ENCODE measurements at regions not wholly inside any gene's neighbourhood (a gene's known extent, or its start where the extent isn't known, plus 50 kb on each side); places are given as distances from the start of the nearest gene placed in this dataset.

GRCh38 chr3:184450547-184450946, 70.7 kb downstream of the CHRD start:
- no peaks in the 10 kb centered on the region for H3K27me3 ChIP-seq (ENCODE audit: insufficient read depth, low read depth)
- H4K20me1 ChIP-seq (ENCODE audit: insufficient read depth) = no peaks in the 10 kb centered on the region
- POLR2A ChIA-PET (ENCODE audit: unreplicated experiment) = no interaction called here
- peaks cover 24% of the 10 kb centered on the region for H3F3A ChIP-seq (ENCODE audit: insufficient read depth, low read depth)
- no peaks in the 10 kb centered on the region for H3K79me2 ChIP-seq (ENCODE audit: low read depth)
- no peak overlapping the region for H2AFZ ChIP-seq
- no peak overlapping the region for H3K4me2 ChIP-seq
- TF ChIP-seq CTCF (conservative IDR thresholded peaks at IDR 0.05) = no peak
- H3K4me1 ChIP-seq (replicated peaks; ENCODE audit: insufficient read depth) = peaks cover 27% of the 10 kb centered on the region
- CTCF ChIA-PET = no interaction called here
- peak in 1 of 2 experiments; percentile 23 for DNase-seq
- H3K4me3 ChIP-seq = no peak overlapping the region
- H3K36me3 ChIP-seq (ENCODE audit: low read depth) = no peaks in the 10 kb centered on the region
- H3K9me2 ChIP-seq (ENCODE audit: insufficient read depth) = no peaks in the 10 kb centered on the region
- no peak overlapping the region for H3K27ac ChIP-seq
- H3K9me3 ChIP-seq (ENCODE audit: insufficient read depth, low read depth) = no peaks in the 10 kb centered on the region
- no TSS peak for BruUV-seq (replicated peaks)
- intact Hi-C loops (cut with micrococcal nuclease; ENCODE audit: unreplicated experiment) = no loop called here

- Histone ChIP-seq H3K79me2 (ENCODE audit: low read depth) (no peaks in the 10 kb centered on the region), H4K20me1 (ENCODE audit: insufficient read depth) (no peaks in the 10 kb centered on the region), H3K9me3 (ENCODE audit: insufficient read depth, low read depth) (no peaks in the 10 kb centered on the region), H2AFZ (no peak overlapping the region), H3K27me3 (ENCODE audit: insufficient read depth, low read depth) (no peaks in the 10 kb centered on the region), H3K4me2 (no peak overlapping the region), H3F3A (ENCODE audit: insufficient read depth, low read depth) (peaks cover 18% of the 10 kb centered on the region), H3K27ac (no peak overlapping the region), H3K4me3 (no peak overlapping the region), H3K4me1 (replicated peaks; ENCODE audit: insufficient read depth) (peaks cover 15% of the 10 kb centered on the region), H3K36me3 (ENCODE audit: low read depth) (no peaks in the 10 kb centered on the region), H3K9me2 (ENCODE audit: insufficient read depth) (no peaks in the 10 kb centered on the region)
- no peak for TF ChIP-seq EZH2 (IDR thresholded peaks at IDR 0.05; ENCODE audit: low read depth)
- no peak for TF ChIP-seq CTCF (conservative IDR thresholded peaks at IDR 0.05)
- intact Hi-C loops (cut with micrococcal nuclease; ENCODE audit: unreplicated experiment) = no loop called here
- ChIA-PET POLR2A (ENCODE audit: unreplicated experiment) (no interaction called here), CTCF (interaction anchor here (0.6 kb wide), 1 partner anchor 33 kb away, joined by 3 read pairs; no protein-coding TSS in a partner anchor)
- DNase-seq = no peak
- no TSS peak for BruUV-seq (replicated peaks)
Observed at GRCh38 chr3:184453296-184453695, 73.4 kb downstream of the CHRD start.

- Histone ChIP-seq H3K4me2 (no peak overlapping the region), H2AFZ (no peak overlapping the region), H3K79me2 (ENCODE audit: low read depth) (no peaks in the 10 kb centered on the region), H3K9me2 (ENCODE audit: insufficient read depth) (no peaks in the 10 kb centered on the region), H3F3A (ENCODE audit: insufficient read depth, low read depth) (no peaks in the 10 kb centered on the region), H4K20me1 (ENCODE audit: insufficient read depth) (no peaks in the 10 kb centered on the region), H3K36me3 (ENCODE audit: low read depth) (no peaks in the 10 kb centered on the region), H3K27ac (no peak overlapping the region), H3K4me3 (no peak overlapping the region), H3K4me1 (replicated peaks; ENCODE audit: insufficient read depth) (no peaks in the 10 kb centered on the region), H3K9me3 (ENCODE audit: insufficient read depth, low read depth) (no peaks in the 10 kb centered on the region), H3K27me3 (ENCODE audit: insufficient read depth, low read depth) (no peaks in the 10 kb centered on the region)
- BruUV-seq (replicated peaks) = no TSS peak
- ChIA-PET POLR2A (ENCODE audit: unreplicated experiment) (no interaction called here), CTCF (interaction anchor here (0.7 kb wide), 1 partner anchor 12 kb away, joined by 7 read pairs; no protein-coding TSS in a partner anchor)
- intact Hi-C loops (cut with micrococcal nuclease; ENCODE audit: unreplicated experiment) = no loop called here
- TF ChIP-seq CTCF (conservative IDR thresholded peaks at IDR 0.05) (no peak), EZH2 (IDR thresholded peaks at IDR 0.05; ENCODE audit: low read depth) (no peak)
- DNase-seq = no peak
Observed at GRCh38 chr3:184455991-184456390, 76.1 kb downstream of the CHRD start.

Measured in PC-9 (cell line).